HCT116 (cell line): ENCODE measurements at regions not wholly inside any gene's neighbourhood (a gene's known extent, or its start where the extent isn't known, plus 50 kb on each side); places are given as distances from the start of the nearest gene placed in this dataset.

Experiments
- ATAC-seq: fragments of 200-7000 bp; cut with Tn5 transposase; 2 replicates; pipeline ENCODE4 v1.9.1; 2020; ENCODE audit warnings: mild to moderate bottlenecking, moderate library complexity
- BruUV-seq: library from RNA; stranded (reverse); fragments of 400-500 nt; replicated peaks from 2 replicates; lab custom pipeline; 2021; lab: Mats Ljungman, UMichigan
- CTCF ChIA-PET: fragments of 300-600 bp; sonication (Branson Sonifier 250); formaldehyde crosslinking; loops from one replicate; lab custom pipeline; 2021; ENCODE audit warnings: antibody characterized with exemption; lab: Charles Lee
- POLR2A ChIA-PET: fragments of 300-600, 350-600 bp; sonication (Branson Sonifier 250); formaldehyde crosslinking; loops from one replicate; lab custom pipeline; 2021; ENCODE audit warnings: antibody characterized with exemption; lab: Charles Lee
- RAD21 ChIA-PET, 2 experiments: fragments of 300-600 bp; sonication (Branson Sonifier 250); formaldehyde crosslinking; loops; one replicate each; lab custom pipeline; 2023; ENCODE audit warnings: low total read pairs in 2 of 2; ENCODE audit not compliant: uncharacterized antibody in 2 of 2, unreplicated experiment in 2 of 2, low non-redundant PET in 1 of 2; lab: Charles Lee
- DNase-seq: peaks from one replicate; pipeline ENCODE4 v3.0.0-alpha.2; 2010; ENCODE audit warnings: low read depth, low spot score
- H2AFZ ChIP-seq: fragments of 200-600 bp; shearing (Covaris generic), sonication (generic); 2 replicates; pipeline ENCODE4 v1.6.1; 2017; ENCODE audit warnings: low read depth, mixed run types, mixed read lengths, antibody characterized with exemption, low read length; ENCODE audit not compliant: poor library complexity, severe bottlenecking
- H3K27ac ChIP-seq: 2 replicates; pipeline ENCODE4 v1.5.1; 2012; ENCODE audit warnings: low read depth, low read length
- H3K27me3 ChIP-seq: fragments of 200-600 bp; sonication (generic); 2 replicates; pipeline ENCODE4 v1.6.1; 2016; ENCODE audit warnings: mixed run types, low read length, mixed read lengths; ENCODE audit not compliant: insufficient read depth
- H3K36me3 ChIP-seq, 2 experiments: fragments of 200-500 bp in 1 of 2; fragments of 200-600 bp in 1 of 2; sonication (Bioruptor generic) in 1 of 2; sonication (generic) in 1 of 2; 2 replicates each; pipeline versions ENCODE4 v1.5.1 to v1.6.1; 2014 to 2016; ENCODE audit warnings: low read length in 2 of 2, inconsistent platforms in 1 of 2, mixed read lengths in 1 of 2, mixed run types in 1 of 2; ENCODE audit not compliant: insufficient read depth in 2 of 2, control insufficient read depth in 1 of 2
- H3K4me1 ChIP-seq, 2 experiments: fragments of 200-600 bp in 1 of 2; sonication (generic) in 1 of 2; 2 replicates each; pipeline versions ENCODE4 v1.5.1 to v1.6.1; 2012 to 2017; ENCODE audit warnings: low read length in 2 of 2, inconsistent platforms in 1 of 2, mild to moderate bottlenecking in 1 of 2, mixed read lengths in 1 of 2, mixed run types in 1 of 2, moderate library complexity in 1 of 2; ENCODE audit not compliant: insufficient read depth in 2 of 2, control insufficient read depth in 1 of 2
- H3K4me2 ChIP-seq: fragments of 200-600 bp; sonication (generic); 2 replicates; pipeline ENCODE4 v1.6.1; 2017; ENCODE audit warnings: mixed run types, low read length, mixed read lengths
- H3K4me3 ChIP-seq, 2 experiments: fragments of 200-600 bp in 1 of 2; sonication (generic) in 1 of 2; replicated peaks in 1 of 2; 2 replicates each; pipeline ENCODE4 v1.5.1; 2011 to 2016; ENCODE audit warnings: low read length in 2 of 2, control low read depth in 1 of 2, low read depth in 1 of 2, mild to moderate bottlenecking in 1 of 2, mixed read lengths in 1 of 2, mixed run types in 1 of 2
- H3K79me2 ChIP-seq: fragments of 200-600 bp; sonication (generic); 2 replicates; pipeline ENCODE4 v1.6.1; 2017; ENCODE audit warnings: mild to moderate bottlenecking, mixed run types, low read length, moderate library complexity, mixed read lengths; ENCODE audit not compliant: insufficient read depth
- H3K9ac ChIP-seq: fragments of 200-600 bp; sonication (generic); 2 replicates; pipeline ENCODE4 v1.6.1; 2016; ENCODE audit warnings: low read length, mixed read lengths
- H3K9me2 ChIP-seq: fragments of 200-600 bp; sonication (generic), shearing (Covaris generic); 2 replicates; pipeline ENCODE4 v1.6.1; 2017; ENCODE audit warnings: mixed run types, mild to moderate bottlenecking, moderate library complexity; ENCODE audit not compliant: insufficient read depth
- H3K9me3 ChIP-seq, 2 experiments: fragments of 200-500 bp in 1 of 2; fragments of 200-600 bp in 1 of 2; sonication (Bioruptor generic) in 1 of 2; sonication (generic) in 1 of 2; 2 replicates each; pipeline ENCODE4 v1.6.1; 2014 to 2017; ENCODE audit warnings: low read length in 2 of 2, mixed read lengths in 2 of 2, inconsistent platforms in 1 of 2, low read depth in 1 of 2, mild to moderate bottlenecking in 1 of 2, mixed run types in 1 of 2, moderate library complexity in 1 of 2; ENCODE audit not compliant: control insufficient read depth in 1 of 2, insufficient read depth in 1 of 2
- H4K20me1 ChIP-seq: fragments of 200-600 bp; sonication (generic), shearing (Covaris generic); 2 replicates; pipeline ENCODE4 v1.6.1; 2017; ENCODE audit warnings: mixed run types, mild to moderate bottlenecking, moderate library complexity; ENCODE audit not compliant: insufficient read depth
- ATF3 ChIP-seq: IDR thresholded peaks from 2 replicates; pipeline ENCODE4 v1.6.1; 2012
- CBX3 ChIP-seq: IDR thresholded peaks from 2 replicates; pipeline ENCODE4 v1.6.1; 2012; ENCODE audit warnings: low read depth
- EGR1 ChIP-seq: IDR thresholded peaks from 2 replicates; pipeline ENCODE4 v1.6.1; 2012; ENCODE audit warnings: low read depth
- ELF1 ChIP-seq: IDR thresholded peaks from 2 replicates; pipeline ENCODE4 v1.6.1; 2012; ENCODE audit warnings: low read depth, borderline replicate concordance
- EZH2 ChIP-seq: fragments of 200-600 bp; sonication (generic); IDR thresholded peaks from 2 replicates; pipeline ENCODE4 v1.6.1; 2017; ENCODE audit warnings: antibody characterized with exemption, mixed run types
- EZH2phosphoT487 ChIP-seq: fragments of 200-600 bp; IDR thresholded peaks from 2 replicates; pipeline ENCODE4 v1.6.1; 2018; ENCODE audit warnings: antibody characterized with exemption, borderline replicate concordance
- FOSL1 ChIP-seq: IDR thresholded peaks from 2 replicates; pipeline ENCODE4 v1.6.1; 2012; ENCODE audit warnings: low read depth
- JUND ChIP-seq: IDR thresholded peaks from 2 replicates; pipeline ENCODE4 v1.6.1; 2012
- POLR2A ChIP-seq: IDR thresholded peaks from 2 replicates; pipeline ENCODE4 v1.7.0; 2011; ENCODE audit warnings: borderline replicate concordance; ENCODE audit not compliant: insufficient read depth, insufficient read length; ENCODE audit errors: extremely low read depth
- POLR2AphosphoS5 ChIP-seq: IDR thresholded peaks from 2 replicates; pipeline ENCODE4 v1.6.1; 2011; ENCODE audit warnings: mild to moderate bottlenecking, low read depth, low read length, moderate library complexity
- RAD21 ChIP-seq: IDR thresholded peaks from 2 replicates; pipeline ENCODE4 v1.6.1; 2012; ENCODE audit warnings: low read depth, mild to moderate bottlenecking
- REST ChIP-seq: IDR thresholded peaks from 2 replicates; pipeline ENCODE4 v1.6.1; 2012; ENCODE audit warnings: low read depth
- SIN3A ChIP-seq: IDR thresholded peaks from 2 replicates; pipeline ENCODE4 v1.6.1; 2012; ENCODE audit warnings: low read depth
- SP1 ChIP-seq: IDR thresholded peaks from 2 replicates; pipeline ENCODE4 v1.6.1; 2012; ENCODE audit warnings: low read depth
- SRF ChIP-seq: IDR thresholded peaks from 2 replicates; pipeline ENCODE4 v1.6.1; 2012; ENCODE audit warnings: low read depth
- TCF7L2 ChIP-seq: IDR thresholded peaks from 2 replicates; pipeline ENCODE4 v1.7.0; 2011; ENCODE audit warnings: borderline replicate concordance, inconsistent platforms; ENCODE audit not compliant: insufficient read depth, insufficient read length; ENCODE audit errors: extremely low read depth
- YY1 ChIP-seq: IDR thresholded peaks from 2 replicates; pipeline ENCODE4 v1.6.1; 2011; ENCODE audit warnings: low read length, low read depth, moderate library complexity, mild to moderate bottlenecking; ENCODE audit not compliant: insufficient replicate concordance; ENCODE audit errors: extremely low read depth
- ZFX ChIP-seq: fragments of 450-650 bp; IDR thresholded peaks from 2 replicates; pipeline ENCODE4 v1.6.1; 2017
- ZNF274 ChIP-seq: fragments of 200-500 bp; sonication (Bioruptor generic); IDR thresholded peaks from 2 replicates; pipeline ENCODE4 v1.6.1; 2014; ENCODE audit warnings: mild to moderate bottlenecking, low read depth, low read length, inconsistent platforms
- intact Hi-C: fragments of 100-400 bp; cut with micrococcal nuclease; formaldehyde crosslinking; loops from 2 replicates; pipeline ENCODE4 v1.10.0; 2022
- TF ChIP-seq, protein P1 (sequence below): IDR thresholded peaks from 2 replicates; pipeline ENCODE4 v1.6.1; 2012
- TF ChIP-seq, protein P2 (sequence below): IDR thresholded peaks from 2 replicates; pipeline ENCODE4 v1.6.1; 2011; ENCODE audit warnings: mild to moderate bottlenecking, low read length, moderate library complexity; ENCODE audit not compliant: insufficient replicate concordance; ENCODE audit errors: extremely low read depth

DNA sequence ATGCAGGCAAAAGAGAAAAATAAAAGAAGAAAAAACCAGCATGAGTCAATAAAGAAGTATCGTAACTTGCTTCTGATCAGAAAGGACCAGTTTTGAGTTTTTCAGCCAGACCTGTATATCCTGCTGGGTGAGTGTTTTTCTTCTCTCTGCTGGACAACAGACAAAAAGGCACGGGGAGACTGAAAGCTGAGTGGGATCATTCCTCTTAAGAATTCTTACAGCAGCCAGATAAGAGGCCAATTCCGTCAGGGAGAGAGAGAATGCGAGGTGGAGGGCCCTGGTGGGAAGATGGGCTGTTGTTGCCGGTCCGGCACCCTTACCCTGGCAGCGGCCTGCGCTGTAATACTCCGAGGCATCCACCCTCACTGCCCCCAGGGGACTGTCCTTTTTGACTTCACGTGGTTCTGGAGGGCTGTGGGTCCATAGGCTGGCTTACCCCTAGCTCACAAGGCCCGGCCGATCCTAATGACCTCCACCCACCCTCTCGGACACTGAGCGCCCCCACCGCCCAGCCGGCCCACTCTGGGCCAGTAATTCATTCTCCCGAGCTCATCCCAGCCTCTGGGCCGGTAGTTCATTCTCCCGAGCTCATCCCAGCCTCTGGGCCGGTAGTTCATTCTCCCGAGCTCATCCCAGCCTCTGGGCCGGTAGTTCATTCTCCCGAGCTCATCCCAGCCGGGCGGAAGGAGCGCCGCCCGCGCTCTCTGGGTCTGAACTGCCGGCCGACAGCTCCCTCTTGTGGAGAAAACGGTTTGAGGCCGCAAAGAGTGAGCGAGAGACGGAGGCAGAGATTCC is 118.3 kb upstream of the SIRPA start:
- BruUV-seq = TSS peak; percentile 70
- Histone ChIP-seq H3K36me3 (no peaks in the 10 kb centered on the region), H3K27me3 (no peaks in the 10 kb centered on the region), H3K27ac (peak overlapping the region; percentile 43), H4K20me1 (no peaks in the 10 kb centered on the region), H3K9me3 (no peaks in the 10 kb centered on the region), H3K4me2 (peak overlapping the region; percentile 86), H3K4me1 (peaks cover 10 to 24% of the 10 kb centered on the region in 2 experiments; a peak in 3 of 4 replicates), H2AFZ (no peak overlapping the region), H3K4me3 (peak overlapping the region; percentile 79 to 83), H3K9me2 (no peaks in the 10 kb centered on the region), H3K9ac (peak overlapping the region; percentile 76), H3K79me2 (no peaks in the 10 kb centered on the region)
- intact Hi-C loops = loop anchor here (2.0 to 5.0 kb wide), 2 partner anchors 274 to 305 kb away; no protein-coding TSS in a partner anchor
- POLR2A ChIA-PET = interaction anchor here (0.6 to 1.5 kb wide), 6 partner anchors 10 to 46 kb away, joined by 3 to 5 read pairs (median 4); no protein-coding TSS in a partner anchor
- ATAC-seq (peak; percentile 90), DNase-seq (peak; percentile 79)
- RAD21 ChIA-PET = interaction anchor here (0.6 to 0.7 kb wide), 3 partner anchors 12 to 540 kb away, joined by 3 read pairs; no protein-coding TSS in a partner anchor
- CTCF ChIA-PET = interaction anchor here (0.7 to 2.5 kb wide), 26 partner anchors 8 to 459 kb away, joined by 3 to 49 read pairs (median 4); partner anchors contain the start of gene NSFL1C
- 0 out of 2 replicates have a peak, but pooled peaks have one; percentile 36 for TF ChIP-seq SP1
- no peak for TF ChIP-seq JUND
- TF ChIP-seq ELF1 = no peak
- no peak for TF ChIP-seq SIN3A
- TF ChIP-seq FOSL1 = no peak
- TF ChIP-seq, protein P1, sequence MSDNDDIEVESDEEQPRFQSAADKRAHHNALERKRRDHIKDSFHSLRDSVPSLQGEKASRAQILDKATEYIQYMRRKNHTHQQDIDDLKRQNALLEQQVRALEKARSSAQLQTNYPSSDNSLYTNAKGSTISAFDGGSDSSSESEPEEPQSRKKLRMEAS = 0 out of 2 replicates have a peak, but pooled peaks have one; percentile 29
- TF ChIP-seq ZNF274 = no peak
- peak; percentile 42 for TF ChIP-seq ZFX
- TF ChIP-seq CBX3 = no peak
- TF ChIP-seq EGR1 = no peak
- no peak for TF ChIP-seq POLR2A
- peak; percentile 77 for TF ChIP-seq RAD21
- no peak for TF ChIP-seq EZH2
- no peak for TF ChIP-seq EZH2phosphoT487
- TF ChIP-seq ATF3 = no peak
- TF ChIP-seq POLR2AphosphoS5 = 0 out of 2 replicates have a peak, but pooled peaks have one; percentile 20
- TF ChIP-seq SRF = no peak
- TF ChIP-seq, protein P2, sequence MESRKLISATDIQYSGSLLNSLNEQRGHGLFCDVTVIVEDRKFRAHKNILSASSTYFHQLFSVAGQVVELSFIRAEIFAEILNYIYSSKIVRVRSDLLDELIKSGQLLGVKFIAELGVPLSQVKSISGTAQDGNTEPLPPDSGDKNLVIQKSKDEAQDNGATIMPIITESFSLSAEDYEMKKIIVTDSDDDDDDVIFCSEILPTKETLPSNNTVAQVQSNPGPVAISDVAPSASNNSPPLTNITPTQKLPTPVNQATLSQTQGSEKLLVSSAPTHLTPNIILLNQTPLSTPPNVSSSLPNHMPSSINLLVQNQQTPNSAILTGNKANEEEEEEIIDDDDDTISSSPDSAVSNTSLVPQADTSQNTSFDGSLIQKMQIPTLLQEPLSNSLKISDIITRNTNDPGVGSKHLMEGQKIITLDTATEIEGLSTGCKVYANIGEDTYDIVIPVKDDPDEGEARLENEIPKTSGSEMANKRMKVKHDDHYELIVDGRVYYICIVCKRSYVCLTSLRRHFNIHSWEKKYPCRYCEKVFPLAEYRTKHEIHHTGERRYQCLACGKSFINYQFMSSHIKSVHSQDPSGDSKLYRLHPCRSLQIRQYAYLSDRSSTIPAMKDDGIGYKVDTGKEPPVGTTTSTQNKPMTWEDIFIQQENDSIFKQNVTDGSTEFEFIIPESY = no peak
- TF ChIP-seq TCF7L2 = no peak
- TF ChIP-seq REST = no peak
- peak; percentile 41 for TF ChIP-seq YY1
